ENCODE measurements at regions not wholly inside any gene's neighbourhood (a gene's known extent, or its start where the extent isn't known, plus 50 kb on each side); places are given as distances from the start of the nearest gene placed in this dataset.
"Not testable (repeated sequence)": the region's sequence is repeated elsewhere in the genome, so short reads cannot be mapped to it uniquely, and the experiment has no call there.

DNA sequence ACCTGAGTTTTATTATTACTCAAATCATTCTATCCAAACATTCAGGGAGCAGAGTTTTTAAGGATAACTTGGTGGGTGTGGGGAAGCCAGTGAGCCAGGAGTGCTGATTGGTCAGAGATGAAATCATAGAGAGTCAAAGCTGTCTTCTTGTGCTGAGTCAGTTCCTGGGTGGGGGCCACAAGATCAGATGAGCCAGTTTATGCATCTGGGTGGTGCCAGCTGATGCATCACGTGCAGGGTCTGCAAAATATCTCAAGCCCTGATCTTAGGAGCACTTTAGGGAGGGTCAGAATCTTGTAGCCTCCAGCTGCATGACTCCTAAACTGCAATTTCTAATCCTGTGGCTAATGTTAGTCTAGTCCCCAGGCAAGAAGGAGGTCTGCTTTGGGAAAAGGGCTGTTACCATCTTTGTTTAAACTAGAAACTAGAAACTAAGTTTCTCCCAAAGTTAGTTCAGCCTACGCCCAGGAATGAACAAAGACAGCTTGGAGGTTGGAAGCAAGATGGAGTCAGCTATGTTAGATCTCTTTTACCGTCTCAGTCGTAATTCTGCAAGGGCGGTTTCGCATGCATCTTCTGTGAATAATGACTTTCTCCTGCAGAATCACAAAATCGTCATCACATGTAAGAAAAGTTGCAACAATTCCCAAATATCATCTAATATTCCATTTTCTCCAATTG, 97.5 kb downstream of the ZNF664 start:
- DNase-seq, result not testable (repeated sequence)

- no peak for DNase-seq
These were observed 98.0 kb downstream of the ZNF664 start for GRCh38 chr12:124071075-124071443.

GRCh38 chr12:124073356-124074035, 100.5 kb downstream of the ZNF664 start:
- no peak for DNase-seq

DNA sequence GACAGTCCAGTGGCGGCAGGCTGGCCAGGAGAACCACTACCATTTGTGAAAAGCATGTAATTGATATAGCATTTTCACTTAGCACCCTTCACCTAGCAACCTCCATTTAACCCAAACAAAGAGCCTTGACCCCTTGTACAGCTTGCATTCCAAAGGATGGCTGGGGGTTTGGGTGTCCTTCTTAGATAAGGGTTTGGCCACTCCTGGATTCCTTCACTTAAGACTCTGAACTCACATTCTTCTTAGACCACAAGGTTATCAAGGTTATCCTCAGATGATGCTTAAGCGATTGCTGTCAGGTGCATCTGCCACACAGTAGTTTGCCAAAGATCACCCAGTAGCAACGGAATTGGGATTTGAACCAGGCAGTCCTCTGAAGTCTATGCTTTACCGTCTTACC, 102.8 kb downstream of the ZNF664 start:
- no peak for DNase-seq

DNA sequence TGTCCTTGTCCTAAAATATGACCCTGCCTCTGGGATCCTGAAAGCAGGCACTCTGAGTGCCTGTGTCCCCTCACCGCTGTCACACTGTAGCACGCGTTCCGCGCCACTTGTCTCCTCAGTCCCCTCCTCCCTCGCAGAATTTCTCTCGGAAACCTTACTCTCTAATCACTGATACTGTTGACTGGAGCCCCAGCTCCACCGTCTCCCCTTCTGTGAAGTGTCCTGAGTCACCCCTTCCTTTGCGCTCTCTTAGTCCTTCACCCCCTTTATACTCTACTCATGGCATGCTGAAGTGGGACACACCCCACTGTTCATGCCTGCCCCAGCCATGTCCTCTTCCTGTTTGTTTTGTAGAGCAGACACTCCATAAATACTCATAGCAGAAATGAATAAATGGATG, 104.7 kb downstream of the ZNF664 start:
- DNase-seq, result no peak

DNA sequence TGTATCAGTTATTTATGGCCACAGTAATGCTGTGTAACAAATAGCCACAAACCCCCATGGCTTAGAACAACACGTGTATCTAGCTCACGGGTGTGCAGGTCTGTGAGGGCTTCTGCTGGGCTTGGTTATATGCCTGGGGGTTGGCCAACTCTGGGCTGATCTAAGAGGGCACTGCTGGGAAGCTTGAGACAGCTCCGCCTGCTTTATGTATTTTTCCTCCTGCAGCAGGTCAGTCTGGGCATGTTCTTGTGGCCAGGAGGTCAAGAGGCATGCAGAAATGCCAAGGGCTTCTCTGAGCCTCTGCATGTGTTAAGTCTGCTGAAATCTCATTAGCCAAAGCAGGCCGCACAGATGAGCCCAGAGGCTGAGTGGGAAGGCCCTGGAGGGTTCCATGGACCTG, 105.8 kb downstream of the ZNF664 start:
- no peak for DNase-seq

DNA sequence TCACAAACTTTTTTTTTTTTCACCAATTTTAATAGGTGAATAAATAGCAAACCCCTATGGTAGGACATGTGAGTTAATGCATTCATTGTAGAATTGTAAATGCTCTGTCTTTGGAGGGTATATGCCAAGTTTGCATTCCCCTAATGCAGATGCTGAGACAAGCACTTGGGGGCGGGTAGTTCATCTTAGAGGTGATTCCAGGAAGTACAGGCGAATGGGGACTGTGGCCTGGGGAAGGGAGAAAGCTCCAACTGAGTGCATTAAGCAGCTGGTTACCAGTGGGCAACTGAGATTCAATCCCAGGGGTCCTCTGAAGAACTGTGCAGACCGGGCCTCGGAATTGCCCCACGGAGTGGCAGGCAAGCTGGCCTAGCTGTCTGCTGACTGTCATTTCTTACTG, 107.6 kb downstream of the ZNF664 start:
- DNase-seq, result no peak

- no peak for DNase-seq
These were observed 109.0 kb downstream of the ZNF664 start for GRCh38 chr12:124082012-124082411.

GRCh38 chr12:124082687-124083086, 109.7 kb downstream of the ZNF664 start:
- DNase-seq, result no peak

GRCh38 chr12:124083708-124084107, 110.7 kb downstream of the ZNF664 start:
- DNase-seq, result no peak

DNA sequence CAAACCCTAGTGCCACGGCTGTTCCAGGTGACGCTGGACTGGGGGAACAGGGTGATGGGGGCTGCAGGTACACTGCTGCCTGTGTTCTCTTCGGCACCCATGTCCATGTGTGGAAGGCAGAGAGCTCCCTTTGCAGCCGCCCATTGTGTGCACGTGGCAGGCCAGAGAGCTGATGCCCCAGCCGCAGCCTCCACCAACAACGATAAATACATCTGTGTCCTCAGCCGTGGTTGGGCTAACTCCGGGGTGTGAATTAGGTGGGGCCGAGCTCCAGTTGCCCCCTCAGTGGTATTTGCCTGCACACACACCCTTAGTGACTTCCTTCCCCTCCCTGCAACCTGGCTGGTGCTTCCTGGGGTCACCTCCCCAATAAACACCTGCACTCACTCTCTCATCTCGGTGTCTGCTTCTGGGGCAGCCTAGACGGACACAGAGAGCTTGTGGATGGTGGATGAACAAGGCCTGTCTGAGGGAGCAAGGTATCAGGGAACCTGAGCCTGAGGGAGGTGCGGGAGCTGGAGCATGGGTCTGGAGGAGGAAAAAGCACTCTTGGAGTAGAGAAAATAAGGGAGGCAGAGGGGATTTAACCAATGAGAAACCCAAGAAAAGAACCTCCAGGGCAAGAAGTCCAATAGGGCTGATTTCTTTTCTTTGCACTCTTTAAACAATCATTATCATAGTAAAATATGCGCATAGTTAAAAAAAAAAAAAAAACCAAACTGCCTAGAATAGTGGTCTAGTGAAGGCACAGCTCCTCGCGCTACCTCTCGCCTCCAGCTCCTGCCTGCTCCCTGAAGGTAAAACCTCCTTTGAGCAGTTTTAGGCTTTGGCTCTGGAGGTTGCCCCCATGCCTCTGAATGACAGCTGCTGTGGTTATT, 112.6 kb downstream of the ZNF664 start:
- no peak for DNase-seq

GRCh38 chr12:124086299-124086898, 113.4 kb downstream of the ZNF664 start:
- DNase-seq, result no peak

DNA sequence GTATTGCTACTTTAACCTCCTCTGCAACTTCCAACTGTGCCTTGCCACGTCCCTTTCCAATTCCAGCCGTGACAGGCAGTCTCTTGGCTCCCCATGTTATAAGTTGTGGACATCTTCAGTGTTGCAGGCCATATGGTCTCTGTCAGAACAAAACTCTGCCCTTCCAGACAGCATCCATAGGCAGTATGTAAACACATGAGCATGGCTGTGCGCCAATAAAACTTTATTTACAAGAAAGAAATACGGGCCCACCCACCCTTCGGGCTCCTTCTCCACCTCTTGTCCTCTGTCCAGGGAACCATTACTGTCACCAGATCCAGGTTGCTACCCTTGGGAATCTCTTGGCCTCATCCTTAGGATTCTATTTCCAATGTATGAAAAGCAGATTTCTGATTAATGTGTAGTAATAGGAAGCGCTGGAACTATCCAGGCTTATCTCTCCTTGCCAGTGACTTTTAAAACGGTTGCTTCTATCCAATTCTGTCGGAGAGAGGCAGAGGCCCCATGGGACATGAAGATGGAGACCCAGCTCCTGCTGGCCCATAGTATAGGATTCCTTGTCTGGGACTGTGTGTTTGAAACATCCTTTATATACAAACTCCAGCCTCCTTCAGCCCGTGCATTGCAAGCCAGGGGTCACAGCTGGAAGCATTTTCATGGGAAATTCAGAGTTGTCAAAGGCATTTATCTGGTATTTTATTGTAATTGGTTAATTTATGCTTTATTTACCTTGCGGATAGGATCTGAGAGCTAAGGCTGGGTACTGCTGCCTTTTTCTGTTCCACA, 114.4 kb downstream of the ZNF664 start:
- no peak for DNase-seq

DNA sequence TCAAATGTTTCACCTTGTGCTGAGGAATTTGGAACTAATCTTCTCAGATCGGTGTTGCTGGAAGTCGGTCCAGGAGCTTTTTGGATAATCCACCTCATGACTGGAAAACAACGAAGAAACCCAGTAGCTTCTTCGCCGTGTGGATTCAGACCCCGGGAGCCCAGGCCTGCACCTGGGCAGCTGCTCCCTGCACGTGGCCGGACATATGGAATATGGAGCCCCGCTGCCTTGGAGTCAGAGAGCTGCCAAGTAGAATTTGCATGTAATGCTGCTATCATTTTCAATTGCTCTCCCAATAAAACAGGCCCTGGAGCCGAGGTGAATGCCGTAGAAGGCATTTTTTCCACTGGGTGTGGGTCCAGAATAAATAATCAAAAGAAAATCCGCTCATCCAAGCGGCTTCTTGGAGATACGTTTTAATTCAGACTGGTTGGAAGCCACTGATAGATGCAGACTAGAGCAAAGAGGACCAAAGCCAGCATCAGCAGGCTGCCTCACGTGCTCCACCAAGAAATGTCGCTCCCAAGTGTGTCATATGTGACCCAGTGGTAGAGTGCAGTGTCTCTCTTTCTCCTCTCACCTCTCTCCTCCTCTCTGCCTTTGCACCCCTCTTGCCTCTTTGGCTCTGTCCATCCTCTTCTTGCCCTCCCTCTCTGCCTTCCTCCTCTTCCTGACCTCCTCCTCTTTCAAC, 115.3 kb downstream of the ZNF664 start:
- no peak for DNase-seq

- DNase-seq, result not testable (repeated sequence)
These were observed 116.3 kb downstream of the ZNF664 start for GRCh38 chr12:124089181-124089914.

DNA sequence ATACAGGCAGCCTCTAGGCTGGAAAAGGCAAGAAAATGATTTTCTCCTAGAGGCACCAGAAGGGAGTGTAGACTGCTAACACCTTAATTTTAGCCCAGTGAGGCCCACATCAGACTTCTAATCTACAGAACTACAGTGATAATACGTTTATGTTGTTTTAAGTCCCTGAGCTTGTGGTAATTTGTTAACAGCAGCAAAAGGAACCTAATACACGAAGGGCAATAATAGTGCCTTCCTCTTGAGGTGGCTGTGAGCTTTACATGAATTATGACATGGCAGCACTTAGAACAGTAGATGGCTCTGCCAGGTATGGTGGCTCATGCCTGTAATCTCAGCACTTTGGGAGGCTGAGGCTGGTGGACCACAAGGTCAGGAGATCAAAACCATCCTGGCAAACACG, 118.8 kb downstream of the ZNF664 start:
- no peak for DNase-seq

- DNase-seq, result not testable (repeated sequence)
These were observed 119.5 kb downstream of the ZNF664 start for GRCh38 chr12:124092532-124092931.

GRCh38 chr12:124093297-124093696, 120.3 kb downstream of the ZNF664 start:
- no peak for DNase-seq

GRCh38 chr12:124094188-124094587, 121.2 kb downstream of the ZNF664 start:
- DNase-seq, result no peak

DNA sequence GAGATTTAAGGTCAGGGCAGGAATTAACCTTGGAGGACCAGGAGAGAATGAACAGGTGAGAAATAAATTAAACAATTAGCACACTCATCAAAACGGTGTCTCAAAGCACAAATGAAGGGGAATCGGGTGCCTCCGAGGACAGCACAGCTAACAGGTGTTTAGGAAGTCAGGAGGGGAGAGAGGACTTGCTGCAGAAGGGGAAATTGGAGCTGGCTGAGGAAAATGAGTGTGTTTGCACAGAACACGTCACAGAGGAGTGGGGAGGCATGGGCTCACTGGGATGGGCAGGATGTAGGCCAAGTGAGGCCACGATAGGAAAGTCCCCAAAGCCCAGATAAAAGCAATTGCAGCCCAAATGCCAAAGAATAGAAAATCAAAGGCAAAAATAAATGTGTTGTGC, 121.7 kb downstream of the ZNF664 start:
- no peak for DNase-seq

GRCh38 chr12:124096109-124096508, 123.1 kb downstream of the ZNF664 start:
- no peak for DNase-seq
